Suprapubic skin (tissue), 3 donors: ENCODE measurements at regions not wholly inside any gene's neighbourhood (a gene's known extent, or its start where the extent isn't known, plus 50 kb on each side); places are given as distances from the start of the nearest gene placed in this dataset.

Experiments
- EP300 ChIP-seq: sonication (generic); formaldehyde crosslinking; IDR thresholded peaks from one replicate; pipeline ENCODE4 v1.6.1; 2017; ENCODE audit warnings: antibody characterized with exemption
- POLR2A ChIP-seq, 2 donors: fragments of 450-650 bp; IDR thresholded peaks; one replicate each; pipeline ENCODE4 v1.6.1; 2017; ENCODE audit warnings: antibody characterized with exemption in 2 of 2, mild to moderate bottlenecking in 2 of 2, moderate library complexity in 2 of 2
- TF ChIP-seq, protein P1 (sequence below), 2 donors: fragments of 200-600 bp in 1 of 2; fragments of 450-650 bp in 1 of 2; sonication (generic) in 1 of 2; IDR thresholded peaks; one replicate each; pipeline ENCODE4 v1.5.1; 2016 to 2019; ENCODE audit warnings: antibody characterized with exemption in 2 of 2, mild to moderate bottlenecking in 1 of 2, moderate library complexity in 1 of 2

DNA sequence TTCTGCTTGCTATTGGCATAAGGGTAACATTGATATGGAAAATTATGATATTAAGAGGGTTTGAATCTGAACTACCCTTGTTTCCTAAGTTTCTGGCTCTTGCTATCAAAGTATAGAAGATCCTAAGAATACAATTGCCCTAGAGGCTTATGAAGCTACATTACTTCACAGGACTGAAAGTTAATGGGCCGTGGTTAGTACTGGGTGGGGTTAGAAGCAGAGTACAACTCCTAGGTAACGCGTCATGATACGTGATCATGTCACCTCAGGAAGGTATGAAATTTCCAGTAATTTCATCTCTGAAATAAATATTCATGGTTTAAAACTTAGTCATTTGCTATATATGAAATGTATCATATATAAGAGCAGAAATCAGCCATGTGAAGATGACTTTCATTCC, 743.8 kb upstream of the NEGR1 start:
- TF ChIP-seq, protein P1, sequence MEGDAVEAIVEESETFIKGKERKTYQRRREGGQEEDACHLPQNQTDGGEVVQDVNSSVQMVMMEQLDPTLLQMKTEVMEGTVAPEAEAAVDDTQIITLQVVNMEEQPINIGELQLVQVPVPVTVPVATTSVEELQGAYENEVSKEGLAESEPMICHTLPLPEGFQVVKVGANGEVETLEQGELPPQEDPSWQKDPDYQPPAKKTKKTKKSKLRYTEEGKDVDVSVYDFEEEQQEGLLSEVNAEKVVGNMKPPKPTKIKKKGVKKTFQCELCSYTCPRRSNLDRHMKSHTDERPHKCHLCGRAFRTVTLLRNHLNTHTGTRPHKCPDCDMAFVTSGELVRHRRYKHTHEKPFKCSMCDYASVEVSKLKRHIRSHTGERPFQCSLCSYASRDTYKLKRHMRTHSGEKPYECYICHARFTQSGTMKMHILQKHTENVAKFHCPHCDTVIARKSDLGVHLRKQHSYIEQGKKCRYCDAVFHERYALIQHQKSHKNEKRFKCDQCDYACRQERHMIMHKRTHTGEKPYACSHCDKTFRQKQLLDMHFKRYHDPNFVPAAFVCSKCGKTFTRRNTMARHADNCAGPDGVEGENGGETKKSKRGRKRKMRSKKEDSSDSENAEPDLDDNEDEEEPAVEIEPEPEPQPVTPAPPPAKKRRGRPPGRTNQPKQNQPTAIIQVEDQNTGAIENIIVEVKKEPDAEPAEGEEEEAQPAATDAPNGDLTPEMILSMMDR (IDR thresholded peaks at IDR 0.05), result no peak
- no peak for TF ChIP-seq POLR2A (IDR thresholded peaks at IDR 0.05)
- no peak for TF ChIP-seq EP300
